ENCODE measurements at regions not wholly inside any gene's neighbourhood (a gene's known extent, or its start where the extent isn't known, plus 50 kb on each side); places are given as distances from the start of the nearest gene placed in this dataset.
"Not testable (repeated sequence)": the region's sequence is repeated elsewhere in the genome, so short reads cannot be mapped to it uniquely, and the experiment has no call there.

GRCh38 chr14:34086223-34086757 is 135.4 kb upstream of the EGLN3 start:
- H3K4me3 ChIP-seq: no peak overlapping the region
- H3K36me3 ChIP-seq: no peaks in the 10 kb centered on the region
- peaks cover 0 to 12% (median 0%) of the 10 kb centered on the region in 4 donors for H3K4me1 ChIP-seq
- no peaks in the 10 kb centered on the region for H3K9me3 ChIP-seq
- H3K27ac ChIP-seq: no peak overlapping the region
- H3K27me3 ChIP-seq: no peaks in the 10 kb centered on the region
- no peak for DNase-seq
- TF ChIP-seq POLR2A (IDR thresholded peaks at IDR 0.05): no peak
- TF ChIP-seq CTCF (IDR thresholded peaks at IDR 0.05): no peak

GRCh38 chr14:34085695-34086094 is 134.8 kb upstream of the EGLN3 start:
- no peaks in the 10 kb centered on the region for H3K27me3 ChIP-seq
- DNase-seq: no peak
- TF ChIP-seq POLR2A (IDR thresholded peaks at IDR 0.05): no peak
- no peak for TF ChIP-seq CTCF (IDR thresholded peaks at IDR 0.05)
- H3K9me3 ChIP-seq: no peaks in the 10 kb centered on the region
- no peaks in the 10 kb centered on the region for H3K36me3 ChIP-seq
- H3K27ac ChIP-seq: no peak overlapping the region
- H3K4me1 ChIP-seq: peaks cover 0 to 16% (median 0%) of the 10 kb centered on the region in 4 donors
- no peak overlapping the region for H3K4me3 ChIP-seq

GRCh38 chr14:34081576-34082136 is 130.8 kb upstream of the EGLN3 start:
- H3K27ac ChIP-seq: peak overlapping the region in 2 of 4 donors; percentile 14 to 53
- no peaks in the 10 kb centered on the region for H3K27me3 ChIP-seq
- no peaks in the 10 kb centered on the region for H3K36me3 ChIP-seq
- H3K4me1 ChIP-seq: peaks cover 0 to 16% (median 0%) of the 10 kb centered on the region in 4 donors
- no peak overlapping the region for H3K4me3 ChIP-seq
- no peaks in the 10 kb centered on the region for H3K9me3 ChIP-seq
- TF ChIP-seq POLR2A (IDR thresholded peaks at IDR 0.05) (no peak), CTCF (IDR thresholded peaks at IDR 0.05) (no peak)
- no peak for DNase-seq

- Histone ChIP-seq H3K36me3 (no peaks in the 10 kb centered on the region), H3K4me1 (peaks cover 0 to 16% (median 0%) of the 10 kb centered on the region in 4 donors), H3K27me3 (no peaks in the 10 kb centered on the region), H3K4me3 (no peak overlapping the region), H3K27ac (peak overlapping the region in 2 of 4 donors; percentile 14 to 53), H3K9me3 (no peaks in the 10 kb centered on the region)
- DNase-seq: no peak
- no peak for TF ChIP-seq CTCF (IDR thresholded peaks at IDR 0.05)
- TF ChIP-seq POLR2A (IDR thresholded peaks at IDR 0.05): no peak
Observed at GRCh38 chr14:34081101-34081575, 130.3 kb upstream of the EGLN3 start.

GRCh38 chr14:34079643-34080042 is 128.8 kb upstream of the EGLN3 start:
- DNase-seq, H3K9me3 ChIP-seq, H3K27ac ChIP-seq, H3K36me3 ChIP-seq, H3K4me3 ChIP-seq, H3K27me3 ChIP-seq: not testable (repeated sequence)
- H3K4me1 ChIP-seq: peaks cover 0 to 16% (median 0%) of the 10 kb centered on the region in 4 donors

GRCh38 chr14:34078117-34078743 is 127.4 kb upstream of the EGLN3 start:
- TF ChIP-seq POLR2A (IDR thresholded peaks at IDR 0.05) (no peak), CTCF (IDR thresholded peaks at IDR 0.05) (no peak)

More at GRCh38 chr14:34078117-34078743, 127.4 kb upstream of the EGLN3 start:
- Histone ChIP-seq H3K27me3 (no peaks in the 10 kb centered on the region), H3K4me3 (no peak overlapping the region), H3K9me3 (no peaks in the 10 kb centered on the region), H3K27ac (no peak overlapping the region), H3K36me3 (no peaks in the 10 kb centered on the region), H3K4me1 (peaks cover 0 to 16% (median 0%) of the 10 kb centered on the region in 4 donors)
- no peak for DNase-seq

All from Peyer's patch (tissue), 4 donors.